ENCODE measurements at regions not wholly inside any gene's neighbourhood (a gene's known extent, or its start where the extent isn't known, plus 50 kb on each side); places are given as distances from the start of the nearest gene placed in this dataset.

GRCh38 chr6:168967281-168967925, 286.2 kb downstream of the THBS2 start:
- no peak for TF ChIP-seq CTCF (IDR thresholded peaks at IDR 0.05; ENCODE audit: low read depth, low read length)
- H3K4me3 ChIP-seq (ENCODE audit: low read depth, low read length), result no peak overlapping the region

GRCh38 chr6:168964138-168964835, 289.4 kb downstream of the THBS2 start:
- H3K4me3 ChIP-seq (ENCODE audit: low read depth, low read length), result no peak overlapping the region
- TF ChIP-seq CTCF (IDR thresholded peaks at IDR 0.05; ENCODE audit: low read depth, low read length), result no peak

GRCh38 chr6:168962886-168963285, 290.8 kb downstream of the THBS2 start:
- no peak for TF ChIP-seq CTCF (IDR thresholded peaks at IDR 0.05; ENCODE audit: low read depth, low read length)
- no peak overlapping the region for H3K4me3 ChIP-seq (ENCODE audit: low read depth, low read length)

GRCh38 chr6:168961264-168961656, 292.4 kb downstream of the THBS2 start:
- no peak for TF ChIP-seq CTCF (IDR thresholded peaks at IDR 0.05; ENCODE audit: low read depth, low read length)

GRCh38 chr6:168960551-168961263, 292.9 kb downstream of the THBS2 start:
- TF ChIP-seq CTCF (IDR thresholded peaks at IDR 0.05; ENCODE audit: low read depth, low read length), result no peak
- no peak overlapping the region for H3K4me3 ChIP-seq (ENCODE audit: low read depth, low read length)

More at GRCh38 chr6:168961264-168961656, 292.4 kb downstream of the THBS2 start:
- no peak overlapping the region for H3K4me3 ChIP-seq (ENCODE audit: low read depth, low read length)

GRCh38 chr6:168959696-168960095, 293.9 kb downstream of the THBS2 start:
- no peak overlapping the region for H3K4me3 ChIP-seq (ENCODE audit: low read depth, low read length)
- TF ChIP-seq CTCF (IDR thresholded peaks at IDR 0.05; ENCODE audit: low read depth, low read length), result no peak
